ENCODE measurements at regions not wholly inside any gene's neighbourhood (a gene's known extent, or its start where the extent isn't known, plus 50 kb on each side); places are given as distances from the start of the nearest gene placed in this dataset.
A peak's percentile ranks its signal among the peaks of the same experiment; 100 is the strongest.

DNA sequence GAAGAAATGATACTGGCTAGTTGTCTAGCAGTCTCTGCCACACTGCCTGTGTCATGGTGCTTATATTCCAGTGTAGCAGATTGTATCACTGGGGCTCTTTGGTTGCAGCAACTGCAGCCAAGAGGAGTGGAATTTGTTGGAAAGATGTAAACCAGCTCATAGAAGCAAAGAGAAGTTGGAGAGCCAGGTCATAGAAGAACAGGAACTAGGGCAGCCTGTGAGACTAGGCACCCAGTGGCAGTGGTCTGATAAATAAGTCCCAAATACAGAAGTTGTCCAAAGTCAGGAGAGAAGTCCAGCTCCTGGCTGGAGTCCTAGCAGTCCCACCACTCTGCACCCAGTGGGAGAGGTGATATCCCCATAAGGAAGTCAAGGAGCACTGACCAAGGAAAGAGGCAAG is 172.5 kb upstream of the ARID2 start:
- H3K27ac ChIP-seq (ENCODE audit: low read depth, low read length, poor library complexity, severe bottlenecking), result no peak overlapping the region
- ChIA-PET CTCF (no interaction called here), POLR2A (ENCODE audit: low non-redundant PET) (no interaction called here)
- TF ChIP-seq, protein P1, sequence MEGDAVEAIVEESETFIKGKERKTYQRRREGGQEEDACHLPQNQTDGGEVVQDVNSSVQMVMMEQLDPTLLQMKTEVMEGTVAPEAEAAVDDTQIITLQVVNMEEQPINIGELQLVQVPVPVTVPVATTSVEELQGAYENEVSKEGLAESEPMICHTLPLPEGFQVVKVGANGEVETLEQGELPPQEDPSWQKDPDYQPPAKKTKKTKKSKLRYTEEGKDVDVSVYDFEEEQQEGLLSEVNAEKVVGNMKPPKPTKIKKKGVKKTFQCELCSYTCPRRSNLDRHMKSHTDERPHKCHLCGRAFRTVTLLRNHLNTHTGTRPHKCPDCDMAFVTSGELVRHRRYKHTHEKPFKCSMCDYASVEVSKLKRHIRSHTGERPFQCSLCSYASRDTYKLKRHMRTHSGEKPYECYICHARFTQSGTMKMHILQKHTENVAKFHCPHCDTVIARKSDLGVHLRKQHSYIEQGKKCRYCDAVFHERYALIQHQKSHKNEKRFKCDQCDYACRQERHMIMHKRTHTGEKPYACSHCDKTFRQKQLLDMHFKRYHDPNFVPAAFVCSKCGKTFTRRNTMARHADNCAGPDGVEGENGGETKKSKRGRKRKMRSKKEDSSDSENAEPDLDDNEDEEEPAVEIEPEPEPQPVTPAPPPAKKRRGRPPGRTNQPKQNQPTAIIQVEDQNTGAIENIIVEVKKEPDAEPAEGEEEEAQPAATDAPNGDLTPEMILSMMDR (conservative IDR thresholded peaks at IDR 0.05; ENCODE audit: low read depth, low read length), result no peak
- TF ChIP-seq EZH2 (IDR thresholded peaks at IDR 0.05; ENCODE audit: borderline replicate concordance, low read depth, low read length, poor library complexity, severe bottlenecking), result no peak
- intact Hi-C loops (cut with micrococcal nuclease; ENCODE audit: unreplicated experiment), result no loop called here
- no peak for DNase-seq (ENCODE audit: low spot score)
- no peaks in the 10 kb centered on the region for H3K27me3 ChIP-seq (replicated peaks; ENCODE audit: insufficient read depth, low read depth, low read length, poor library complexity)
- no peaks in the 10 kb centered on the region for H3K9me3 ChIP-seq (ENCODE audit: low read depth, low read length, poor library complexity, severe bottlenecking)
- H3K4me3 ChIP-seq (ENCODE audit: low read depth, low read length, poor library complexity, severe bottlenecking), result no peak overlapping the region
- no TSS peak for BruUV-seq (replicated peaks)
- H3K36me3 ChIP-seq (ENCODE audit: insufficient read depth, low read length, poor library complexity, severe bottlenecking), result no peaks in the 10 kb centered on the region
- peaks cover 27% of the 10 kb centered on the region for H3K4me1 ChIP-seq (ENCODE audit: insufficient read depth, low read length, poor library complexity, severe bottlenecking)

GRCh38 chr12:45558353-45558752 is 171.2 kb upstream of the ARID2 start:
- H3K4me3 ChIP-seq (ENCODE audit: low read depth, low read length, poor library complexity, severe bottlenecking), result no peak overlapping the region
- H3K9me3 ChIP-seq (ENCODE audit: low read depth, low read length, poor library complexity, severe bottlenecking), result peaks cover 5% of the 10 kb centered on the region
- no TSS peak for BruUV-seq (replicated peaks)
- ChIA-PET CTCF (no interaction called here), POLR2A (ENCODE audit: low non-redundant PET) (no interaction called here)
- TF ChIP-seq, protein P1 (conservative IDR thresholded peaks at IDR 0.05; ENCODE audit: low read depth, low read length), result no peak
- TF ChIP-seq EZH2 (IDR thresholded peaks at IDR 0.05; ENCODE audit: borderline replicate concordance, low read depth, low read length, poor library complexity, severe bottlenecking), result no peak
- H3K36me3 ChIP-seq (ENCODE audit: insufficient read depth, low read length, poor library complexity, severe bottlenecking), result no peaks in the 10 kb centered on the region
- DNase-seq (ENCODE audit: low spot score), result no peak
- H3K27me3 ChIP-seq (replicated peaks; ENCODE audit: insufficient read depth, low read depth, low read length, poor library complexity), result no peaks in the 10 kb centered on the region
- H3K27ac ChIP-seq (ENCODE audit: low read depth, low read length, poor library complexity, severe bottlenecking), result no peak overlapping the region
- intact Hi-C loops (cut with micrococcal nuclease; ENCODE audit: unreplicated experiment), result no loop called here
- H3K4me1 ChIP-seq (ENCODE audit: insufficient read depth, low read length, poor library complexity, severe bottlenecking), result peaks cover 28% of the 10 kb centered on the region

DNA sequence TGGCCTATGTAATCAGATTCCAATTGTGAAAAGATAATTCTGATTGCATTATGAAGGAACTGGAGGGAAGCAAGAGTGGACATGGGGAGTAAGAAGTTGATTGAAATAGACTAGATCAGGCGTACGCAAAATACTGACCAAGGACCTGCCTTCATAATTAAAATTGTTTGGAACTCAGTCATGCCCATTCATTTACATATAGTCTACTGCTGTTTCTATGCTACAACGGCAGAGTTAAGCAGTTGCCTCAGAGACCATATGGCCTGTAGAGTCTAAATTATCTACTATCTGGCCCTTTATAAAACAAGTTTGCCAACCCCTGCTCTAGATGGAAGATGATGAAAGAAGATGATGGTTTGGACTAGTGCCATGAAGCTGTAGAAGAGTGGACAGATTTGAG is 170.0 kb upstream of the ARID2 start:
- intact Hi-C loops (cut with micrococcal nuclease; ENCODE audit: unreplicated experiment), result no loop called here
- DNase-seq (ENCODE audit: low spot score), result no peak
- Histone ChIP-seq H3K4me1 (ENCODE audit: insufficient read depth, low read length, poor library complexity, severe bottlenecking) (peaks cover 28% of the 10 kb centered on the region), H3K27me3 (replicated peaks; ENCODE audit: insufficient read depth, low read depth, low read length, poor library complexity) (no peaks in the 10 kb centered on the region), H3K9me3 (ENCODE audit: low read depth, low read length, poor library complexity, severe bottlenecking) (peaks cover 11% of the 10 kb centered on the region), H3K27ac (ENCODE audit: low read depth, low read length, poor library complexity, severe bottlenecking) (peak overlapping the region; percentile 86), H3K4me3 (ENCODE audit: low read depth, low read length, poor library complexity, severe bottlenecking) (no peak overlapping the region), H3K36me3 (ENCODE audit: insufficient read depth, low read length, poor library complexity, severe bottlenecking) (no peaks in the 10 kb centered on the region)
- ChIA-PET POLR2A (ENCODE audit: low non-redundant PET) (no interaction called here), CTCF (interaction anchor here (1.0 kb wide), 1 partner anchor 16 kb away, joined by 3 read pairs; no protein-coding TSS in a partner anchor)
- TF ChIP-seq, protein P1 (conservative IDR thresholded peaks at IDR 0.05; ENCODE audit: low read depth, low read length), result no peak
- no peak for TF ChIP-seq EZH2 (IDR thresholded peaks at IDR 0.05; ENCODE audit: borderline replicate concordance, low read depth, low read length, poor library complexity, severe bottlenecking)
- no TSS peak for BruUV-seq (replicated peaks)

Measured in A673 (cell line).